ENCODE measurements at regions not wholly inside any gene's neighbourhood (a gene's known extent, or its start where the extent isn't known, plus 50 kb on each side); places are given as distances from the start of the nearest gene placed in this dataset.

GRCh38 chr20:5674176-5674660 is 63.4 kb upstream of the GPCPD1 start:
- Histone ChIP-seq H3K9me2 (no peaks in the 10 kb centered on the region), H3K4me3 (ENCODE audit: low read depth in 2 of 2, low read length in 1 of 2) (no peak overlapping the region), H3K4me2 (no peak overlapping the region), H3K27me3 (ENCODE audit: insufficient read depth) (no peaks in the 10 kb centered on the region), H3F3A (replicated peaks; ENCODE audit: insufficient read depth) (no peaks in the 10 kb centered on the region), H3K79me2 (ENCODE audit: insufficient read depth) (no peaks in the 10 kb centered on the region), H3K27ac (ENCODE audit: low read depth in 2 of 2, low read length in 1 of 2) (no peak overlapping the region), H3K4me1 (ENCODE audit: control insufficient read depth in 1 of 2, insufficient read depth in 2 of 2, low read depth in 1 of 2, low read length in 1 of 2) (no peaks in the 10 kb centered on the region), H4K20me1 (ENCODE audit: insufficient read depth) (no peaks in the 10 kb centered on the region), H3K9me3 (no peaks in the 10 kb centered on the region), H3K9ac (no peak overlapping the region), H2AFZ (ENCODE audit: low read depth) (no peak overlapping the region), H3K36me3 (replicated peaks in 1 of 2; ENCODE audit: control insufficient read depth in 1 of 2, insufficient read depth in 2 of 2, low read length in 1 of 2) (no peaks in the 10 kb centered on the region)
- no peak for TF ChIP-seq RAD21 (IDR thresholded peaks at IDR 0.05; ENCODE audit: low read length)
- 0 out of 2 replicates have a peak, but pooled peaks have one; percentile 18 for TF ChIP-seq FOSL2 (IDR thresholded peaks at IDR 0.05; ENCODE audit: borderline replicate concordance, low read depth)
- no peak for TF ChIP-seq NRF1 (IDR thresholded peaks at IDR 0.05; ENCODE audit: low read depth, low read length)
- 84% methylated on average over 3 of the region's 3 CpGs for WGBS (ENCODE audit: low lambda C conversion rate)
- ChIA-PET POLR2A (no interaction called here), CTCF (no interaction called here)
- DNase-seq: no peak

GRCh38 chr20:5670874-5671273 is 60.1 kb upstream of the GPCPD1 start:
- no peaks in the 10 kb centered on the region for H3K4me1 ChIP-seq (ENCODE audit: control insufficient read depth in 1 of 2, insufficient read depth in 2 of 2, low read depth in 1 of 2, low read length in 1 of 2)
- no peaks in the 10 kb centered on the region for H3K79me2 ChIP-seq (ENCODE audit: insufficient read depth)
- no peaks in the 10 kb centered on the region for H3K9me3 ChIP-seq
- no peak overlapping the region for H3K27ac ChIP-seq (ENCODE audit: low read depth in 2 of 2, low read length in 1 of 2)
- H4K20me1 ChIP-seq (ENCODE audit: insufficient read depth): no peaks in the 10 kb centered on the region
- TF ChIP-seq, protein P1, sequence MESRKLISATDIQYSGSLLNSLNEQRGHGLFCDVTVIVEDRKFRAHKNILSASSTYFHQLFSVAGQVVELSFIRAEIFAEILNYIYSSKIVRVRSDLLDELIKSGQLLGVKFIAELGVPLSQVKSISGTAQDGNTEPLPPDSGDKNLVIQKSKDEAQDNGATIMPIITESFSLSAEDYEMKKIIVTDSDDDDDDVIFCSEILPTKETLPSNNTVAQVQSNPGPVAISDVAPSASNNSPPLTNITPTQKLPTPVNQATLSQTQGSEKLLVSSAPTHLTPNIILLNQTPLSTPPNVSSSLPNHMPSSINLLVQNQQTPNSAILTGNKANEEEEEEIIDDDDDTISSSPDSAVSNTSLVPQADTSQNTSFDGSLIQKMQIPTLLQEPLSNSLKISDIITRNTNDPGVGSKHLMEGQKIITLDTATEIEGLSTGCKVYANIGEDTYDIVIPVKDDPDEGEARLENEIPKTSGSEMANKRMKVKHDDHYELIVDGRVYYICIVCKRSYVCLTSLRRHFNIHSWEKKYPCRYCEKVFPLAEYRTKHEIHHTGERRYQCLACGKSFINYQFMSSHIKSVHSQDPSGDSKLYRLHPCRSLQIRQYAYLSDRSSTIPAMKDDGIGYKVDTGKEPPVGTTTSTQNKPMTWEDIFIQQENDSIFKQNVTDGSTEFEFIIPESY (IDR thresholded peaks at IDR 0.05; ENCODE audit: borderline replicate concordance, low read depth): no peak
- TF ChIP-seq RAD21 (IDR thresholded peaks at IDR 0.05; ENCODE audit: low read length) (no peak), FOXJ3 (CRISPR knock-in tag; IDR thresholded peaks at IDR 0.05) (no peak), MXI1 (IDR thresholded peaks at IDR 0.05; ENCODE audit: low read depth, low read length) (no peak), SIN3A (IDR thresholded peaks at IDR 0.05; ENCODE audit: borderline replicate concordance, low read depth, low read length) (no peak), GABPA (IDR thresholded peaks at IDR 0.05; ENCODE audit: low read depth) (no peak), RFX5 (IDR thresholded peaks at IDR 0.05; ENCODE audit: low read length) (no peak)
- no peaks in the 10 kb centered on the region for H3K9me2 ChIP-seq
- ChIA-PET POLR2A (no interaction called here), CTCF (no interaction called here)
- no peaks in the 10 kb centered on the region for H3F3A ChIP-seq (replicated peaks; ENCODE audit: insufficient read depth)
- H3K36me3 ChIP-seq (replicated peaks in 1 of 2; ENCODE audit: control insufficient read depth in 1 of 2, insufficient read depth in 2 of 2, low read length in 1 of 2): no peaks in the 10 kb centered on the region
- DNase-seq: no peak
- no peaks in the 10 kb centered on the region; the same call in 1 of the 2 replicates for H3K27me3 ChIP-seq (ENCODE audit: insufficient read depth)
- no peak overlapping the region for H2AFZ ChIP-seq (ENCODE audit: low read depth)
- WGBS (ENCODE audit: low lambda C conversion rate): 92% methylated on average over 2 of the region's 2 CpGs
- no peak overlapping the region for H3K4me2 ChIP-seq
- H3K9ac ChIP-seq: no peak overlapping the region
- H3K4me3 ChIP-seq (ENCODE audit: low read depth in 2 of 2, low read length in 1 of 2): no peak overlapping the region

GRCh38 chr20:5670036-5670536 is 59.3 kb upstream of the GPCPD1 start:
- Histone ChIP-seq H3K4me3 (ENCODE audit: low read depth in 2 of 2, low read length in 1 of 2) (no peak overlapping the region), H3K4me2 (no peak overlapping the region), H3K79me2 (ENCODE audit: insufficient read depth) (no peaks in the 10 kb centered on the region), H2AFZ (ENCODE audit: low read depth) (no peak overlapping the region), H3K9me3 (no peaks in the 10 kb centered on the region), H3K9me2 (no peaks in the 10 kb centered on the region), H3K4me1 (ENCODE audit: control insufficient read depth in 1 of 2, insufficient read depth in 2 of 2, low read depth in 1 of 2, low read length in 1 of 2) (no peaks in the 10 kb centered on the region), H4K20me1 (ENCODE audit: insufficient read depth) (no peaks in the 10 kb centered on the region), H3K36me3 (replicated peaks in 1 of 2; ENCODE audit: control insufficient read depth in 1 of 2, insufficient read depth in 2 of 2, low read length in 1 of 2) (no peaks in the 10 kb centered on the region), H3K9ac (no peak overlapping the region), H3K27me3 (ENCODE audit: insufficient read depth) (no peaks in the 10 kb centered on the region; the same call in 1 of the 2 replicates), H3F3A (replicated peaks; ENCODE audit: insufficient read depth) (no peaks in the 10 kb centered on the region), H3K27ac (ENCODE audit: low read depth in 2 of 2, low read length in 1 of 2) (no peak overlapping the region)
- WGBS (ENCODE audit: low lambda C conversion rate): 64% methylated on average over 6 of the region's 6 CpGs
- CTCF ChIA-PET: no interaction called here
- POLR2A ChIA-PET: no interaction called here
- TF ChIP-seq MEF2A (IDR thresholded peaks at IDR 0.05; ENCODE audit: borderline replicate concordance, low read depth) (no peak), NFIC (IDR thresholded peaks at IDR 0.05; ENCODE audit: borderline replicate concordance) (no peak), GATA2 (CRISPR knock-in tag; IDR thresholded peaks at IDR 0.05) (no peak), IRF3 (IDR thresholded peaks at IDR 0.05; ENCODE audit: low read depth, low read length) (no peak)
- DNase-seq: no peak

All from SK-N-SH (cell line).